ENCODE measurements at regions not wholly inside any gene's neighbourhood (a gene's known extent, or its start where the extent isn't known, plus 50 kb on each side); places are given as distances from the start of the nearest gene placed in this dataset.

DNA sequence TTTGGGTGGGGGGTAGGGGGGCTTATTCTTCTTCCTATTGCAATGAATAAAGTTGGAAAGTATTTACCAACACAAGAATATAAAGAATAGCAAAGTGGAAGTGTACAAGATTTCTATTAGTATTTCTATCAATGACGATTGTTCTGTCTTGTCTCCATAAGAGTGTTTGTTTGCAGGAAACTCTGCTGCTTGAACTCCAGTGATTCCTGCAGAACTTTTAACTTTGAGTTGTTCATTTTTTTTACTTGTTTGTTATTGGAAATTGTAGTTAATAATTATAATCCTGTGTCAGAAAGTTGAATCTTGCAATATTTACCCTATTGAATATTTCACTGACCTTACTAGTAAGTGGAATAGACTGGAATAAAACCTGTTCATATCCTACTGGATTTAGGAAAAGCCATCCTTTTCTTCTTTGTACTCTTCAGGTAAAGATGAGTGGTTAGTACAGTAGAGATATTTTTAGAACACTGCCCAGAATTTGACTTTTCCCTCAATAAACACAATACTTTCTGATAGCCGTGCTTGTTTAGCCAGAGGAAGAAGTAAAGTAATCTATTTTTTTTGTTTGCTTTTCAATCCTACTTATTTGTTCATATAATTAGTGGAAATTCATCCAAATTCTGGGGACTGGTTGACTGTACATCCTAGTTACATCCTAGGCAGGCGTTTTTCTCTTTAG, 340.4 kb downstream of the TENT4A start:
- no peak for TF ChIP-seq ZNF384 (IDR thresholded peaks at IDR 0.05)
- no peak for TF ChIP-seq HDGF (IDR thresholded peaks at IDR 0.05; ENCODE audit: borderline replicate concordance)
- no peak for TF ChIP-seq NFRKB (IDR thresholded peaks at IDR 0.05)
- TF ChIP-seq SP1 (IDR thresholded peaks at IDR 0.05) = no peak
- TF ChIP-seq ELF4 (IDR thresholded peaks at IDR 0.05) = no peak
- TF ChIP-seq TARDBP (IDR thresholded peaks at IDR 0.05) = no peak
- TF ChIP-seq ARNT (IDR thresholded peaks at IDR 0.05) = no peak

Measured in HEK293T (cell line).